C4-2B (cell line): ENCODE measurements at regions not wholly inside any gene's neighbourhood (a gene's known extent, or its start where the extent isn't known, plus 50 kb on each side); places are given as distances from the start of the nearest gene placed in this dataset.

Source experiments
- ZFX ChIP-seq: fragments of 450-650 bp; IDR thresholded peaks from 2 replicates; pipeline ENCODE4 v1.6.1; 2017
- TF ChIP-seq, protein P1 (sequence below): fragments of 450-650 bp; conservative IDR thresholded peaks from 2 replicates; pipeline ENCODE4 v1.5.1; 2017; ENCODE audit warnings: mild to moderate bottlenecking

DNA sequence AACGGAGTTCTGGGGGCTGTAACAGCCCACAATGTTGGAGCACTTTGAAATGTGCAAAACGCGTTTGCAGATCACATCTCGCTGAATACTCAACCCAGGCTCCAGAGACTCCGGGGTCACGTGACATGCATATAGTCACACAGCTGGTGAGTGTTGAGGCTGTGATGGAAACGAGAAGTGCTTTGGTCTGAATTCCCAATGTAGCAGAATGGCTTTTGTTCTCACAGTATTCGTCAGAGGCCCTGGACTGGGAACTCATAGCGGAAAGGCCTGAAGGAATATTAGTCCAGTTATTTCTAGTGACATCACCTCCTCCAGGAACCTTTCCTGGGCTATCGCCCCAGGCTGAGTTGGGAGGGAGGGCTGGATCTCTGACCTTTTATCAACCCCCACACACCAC lies 95.8 kb upstream of the CRHR1 start:
- TF ChIP-seq, protein P1, sequence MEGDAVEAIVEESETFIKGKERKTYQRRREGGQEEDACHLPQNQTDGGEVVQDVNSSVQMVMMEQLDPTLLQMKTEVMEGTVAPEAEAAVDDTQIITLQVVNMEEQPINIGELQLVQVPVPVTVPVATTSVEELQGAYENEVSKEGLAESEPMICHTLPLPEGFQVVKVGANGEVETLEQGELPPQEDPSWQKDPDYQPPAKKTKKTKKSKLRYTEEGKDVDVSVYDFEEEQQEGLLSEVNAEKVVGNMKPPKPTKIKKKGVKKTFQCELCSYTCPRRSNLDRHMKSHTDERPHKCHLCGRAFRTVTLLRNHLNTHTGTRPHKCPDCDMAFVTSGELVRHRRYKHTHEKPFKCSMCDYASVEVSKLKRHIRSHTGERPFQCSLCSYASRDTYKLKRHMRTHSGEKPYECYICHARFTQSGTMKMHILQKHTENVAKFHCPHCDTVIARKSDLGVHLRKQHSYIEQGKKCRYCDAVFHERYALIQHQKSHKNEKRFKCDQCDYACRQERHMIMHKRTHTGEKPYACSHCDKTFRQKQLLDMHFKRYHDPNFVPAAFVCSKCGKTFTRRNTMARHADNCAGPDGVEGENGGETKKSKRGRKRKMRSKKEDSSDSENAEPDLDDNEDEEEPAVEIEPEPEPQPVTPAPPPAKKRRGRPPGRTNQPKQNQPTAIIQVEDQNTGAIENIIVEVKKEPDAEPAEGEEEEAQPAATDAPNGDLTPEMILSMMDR = no peak
- TF ChIP-seq ZFX = no peak
